Liver (tissue), 8 donors: ENCODE measurements at regions not wholly inside any gene's neighbourhood (a gene's known extent, or its start where the extent isn't known, plus 50 kb on each side); places are given as distances from the start of the nearest gene placed in this dataset.

ENCODE experiments used
- DNase-seq: peaks from one replicate; pipeline ENCODE4 v3.0.0-alpha.2; 2017; ENCODE audit warnings: low spot score
- H3K27ac ChIP-seq, 2 donors: one replicate each; pipeline ENCODE4 v1.7.0; 2013; ENCODE audit warnings: inconsistent platforms in 2 of 2, low read length in 2 of 2, control low read depth in 1 of 2, low read depth in 1 of 2, mild to moderate bottlenecking in 1 of 2
- H3K27me3 ChIP-seq, 4 donors: one replicate each; pipeline versions ENCODE4 v1.6.1 to v1.7.0; 2013; ENCODE audit warnings: low read length in 3 of 4, inconsistent platforms in 1 of 4, mild to moderate bottlenecking in 1 of 4, moderate library complexity in 1 of 4; ENCODE audit not compliant: control insufficient read depth in 4 of 4, insufficient read depth in 4 of 4
- H3K36me3 ChIP-seq, 4 donors: one replicate each; pipeline versions ENCODE4 v1.6.1 to v1.7.0; 2013; ENCODE audit warnings: low read length in 3 of 4, mild to moderate bottlenecking in 3 of 4, low read depth in 1 of 4, moderate library complexity in 1 of 4; ENCODE audit not compliant: control insufficient read depth in 4 of 4, insufficient read depth in 3 of 4
- H3K4me1 ChIP-seq, 4 donors: one replicate each; pipeline versions ENCODE4 v1.6.1 to v1.7.0; 2013; ENCODE audit warnings: low read length in 3 of 4, mild to moderate bottlenecking in 3 of 4, moderate library complexity in 1 of 4; ENCODE audit not compliant: control insufficient read depth in 4 of 4, insufficient read depth in 4 of 4
- H3K4me3 ChIP-seq, 3 donors: one replicate each; pipeline versions ENCODE4 v1.6.1 to v1.7.0; 2013; ENCODE audit warnings: low read length in 3 of 3, control low read depth in 1 of 3, low read depth in 1 of 3, mild to moderate bottlenecking in 1 of 3
- H3K9ac ChIP-seq, 2 donors: one replicate each; pipeline ENCODE4 v1.7.0; 2013; ENCODE audit warnings: low read length in 2 of 2, mild to moderate bottlenecking in 2 of 2, moderate library complexity in 2 of 2, control low read depth in 1 of 2, low read depth in 1 of 2
- H3K9me3 ChIP-seq, 4 donors: one replicate each; pipeline versions ENCODE4 v1.6.1 to v1.7.0; 2013; ENCODE audit warnings: low read length in 3 of 4; ENCODE audit not compliant: control insufficient read depth in 4 of 4
- EGR1 ChIP-seq, 2 donors: IDR thresholded peaks; 2 replicates each; pipeline ENCODE4 v1.6.1; 2016 to 2018; ENCODE audit warnings: antibody characterized with exemption in 2 of 2, low read depth in 2 of 2
- FOXA1 ChIP-seq: IDR thresholded peaks from 2 replicates; pipeline ENCODE4 v1.6.1; 2016; ENCODE audit warnings: antibody characterized with exemption
- GABPA ChIP-seq, 2 donors: IDR thresholded peaks in 1 of 2; conservative IDR thresholded peaks in 1 of 2; 2 replicates each; pipeline ENCODE4 v1.6.1; 2016; ENCODE audit warnings: antibody characterized with exemption in 2 of 2, mild to moderate bottlenecking in 1 of 2, moderate library complexity in 1 of 2
- HNF4A ChIP-seq, 2 donors: conservative IDR thresholded peaks; 2 replicates each; pipeline ENCODE4 v1.6.1; 2016; ENCODE audit warnings: antibody characterized with exemption in 2 of 2, mild to moderate bottlenecking in 2 of 2
- JUND ChIP-seq, 2 donors: IDR thresholded peaks; 2 replicates each; pipeline ENCODE4 v1.6.1; 2016; ENCODE audit warnings: antibody characterized with exemption in 2 of 2
- RAD21 ChIP-seq, 2 donors: IDR thresholded peaks; 2 replicates each; pipeline ENCODE4 v1.6.1; 2016; ENCODE audit warnings: antibody characterized with exemption in 2 of 2, mild to moderate bottlenecking in 2 of 2
- RXRA ChIP-seq, 2 donors: IDR thresholded peaks; 2 replicates each; pipeline ENCODE4 v1.6.1; 2017 to 2018; ENCODE audit warnings: antibody characterized with exemption in 2 of 2, mild to moderate bottlenecking in 1 of 2
- SP1 ChIP-seq: IDR thresholded peaks from 2 replicates; pipeline ENCODE4 v1.6.1; 2018; ENCODE audit warnings: antibody characterized with exemption, mild to moderate bottlenecking
- TAF1 ChIP-seq: conservative IDR thresholded peaks from 2 replicates; pipeline ENCODE4 v1.6.1; 2016; ENCODE audit warnings: antibody characterized with exemption, mild to moderate bottlenecking
- YY1 ChIP-seq: IDR thresholded peaks from 2 replicates; pipeline ENCODE4 v1.6.1; 2016; ENCODE audit warnings: antibody characterized with exemption, mild to moderate bottlenecking
- WGBS: extraction: QIAGEN DNeasy Blood & Tissue Kit; methylation state at CpG from one replicate; pipeline ENCODE4 v1.1.7; 2013; 5-methylcytosine and 5-hydroxymethylcytosine counted together
- TF ChIP-seq, protein P1 (sequence below): IDR thresholded peaks from 2 replicates; pipeline ENCODE4 v1.6.1; 2016; ENCODE audit warnings: antibody characterized with exemption
- TF ChIP-seq, protein P2 (sequence below): fragments of 150-350 bp; IDR thresholded peaks from 2 replicates; pipeline ENCODE4 v1.5.1; 2017; ENCODE audit warnings: improper control_type of control experiment, low read depth, low read length; ENCODE audit not compliant: missing input control
- TF ChIP-seq, protein P3 (sequence below): IDR thresholded peaks from 2 replicates; pipeline ENCODE4 v1.6.1; 2016; ENCODE audit warnings: antibody characterized with exemption
- donor health status: healthy.
- donor health status: healthy.
- donor health status: healthy.
- donor health status: healthy.
- donor health status: healthy.

DNA sequence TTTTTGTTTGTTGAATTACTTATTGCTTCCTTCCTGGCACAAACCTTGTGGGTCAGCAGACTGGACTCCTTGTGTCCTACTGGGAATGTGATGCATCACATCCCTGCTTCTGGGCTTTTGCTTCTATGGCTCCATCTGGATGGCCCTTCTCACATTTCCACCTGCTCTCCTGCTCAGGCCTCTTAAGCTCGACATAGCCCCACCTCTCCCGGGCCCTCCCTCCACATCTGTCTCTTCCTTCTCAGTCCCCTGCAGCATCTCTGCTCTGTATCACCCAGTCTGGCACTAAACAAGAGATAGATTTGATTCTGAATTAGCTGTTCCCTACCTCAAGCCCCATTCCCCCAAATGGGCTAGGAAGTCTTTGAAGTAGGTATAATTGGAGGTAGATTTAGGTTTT, 356.8 kb downstream of the DHX35 start (continued):
- TF ChIP-seq, protein P1, sequence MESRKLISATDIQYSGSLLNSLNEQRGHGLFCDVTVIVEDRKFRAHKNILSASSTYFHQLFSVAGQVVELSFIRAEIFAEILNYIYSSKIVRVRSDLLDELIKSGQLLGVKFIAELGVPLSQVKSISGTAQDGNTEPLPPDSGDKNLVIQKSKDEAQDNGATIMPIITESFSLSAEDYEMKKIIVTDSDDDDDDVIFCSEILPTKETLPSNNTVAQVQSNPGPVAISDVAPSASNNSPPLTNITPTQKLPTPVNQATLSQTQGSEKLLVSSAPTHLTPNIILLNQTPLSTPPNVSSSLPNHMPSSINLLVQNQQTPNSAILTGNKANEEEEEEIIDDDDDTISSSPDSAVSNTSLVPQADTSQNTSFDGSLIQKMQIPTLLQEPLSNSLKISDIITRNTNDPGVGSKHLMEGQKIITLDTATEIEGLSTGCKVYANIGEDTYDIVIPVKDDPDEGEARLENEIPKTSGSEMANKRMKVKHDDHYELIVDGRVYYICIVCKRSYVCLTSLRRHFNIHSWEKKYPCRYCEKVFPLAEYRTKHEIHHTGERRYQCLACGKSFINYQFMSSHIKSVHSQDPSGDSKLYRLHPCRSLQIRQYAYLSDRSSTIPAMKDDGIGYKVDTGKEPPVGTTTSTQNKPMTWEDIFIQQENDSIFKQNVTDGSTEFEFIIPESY: no peak
- TF ChIP-seq EGR1 (IDR thresholded peaks at IDR 0.05; ENCODE audit: low read depth in 2 of 2): no peak
- no peak for TF ChIP-seq SP1
- no peak for TF ChIP-seq TAF1
- no peak for TF ChIP-seq JUND (IDR thresholded peaks at IDR 0.05)

DNA sequence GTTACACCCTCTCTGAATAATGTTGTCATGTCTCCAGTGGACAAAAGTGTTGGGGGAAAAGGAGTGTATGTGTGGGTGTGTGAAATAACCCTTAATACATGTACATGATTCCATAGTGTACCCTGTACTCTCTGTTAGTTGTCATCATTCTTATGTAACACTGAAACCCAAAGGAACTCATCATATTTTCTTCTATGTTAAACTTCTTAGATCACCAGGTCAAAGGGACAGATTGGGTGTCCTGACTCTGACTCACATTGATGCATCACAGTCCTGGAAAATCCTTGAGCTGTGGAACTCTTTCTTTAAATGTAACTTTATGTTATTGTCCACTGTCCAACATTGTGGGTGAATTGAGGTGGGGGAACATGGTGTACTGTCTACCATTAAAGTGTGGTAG, 350.5 kb downstream of the DHX35 start:
- H3K27ac ChIP-seq: no peak overlapping the region
- no peak for TF ChIP-seq EGR1 (IDR thresholded peaks at IDR 0.05; ENCODE audit: low read depth in 2 of 2)
- no peak for TF ChIP-seq JUND (IDR thresholded peaks at IDR 0.05)
- no peak for TF ChIP-seq SP1
- no peak for TF ChIP-seq HNF4A (conservative IDR thresholded peaks at IDR 0.05)
- DNase-seq: no peak
- peaks cover 0 to 1% (median 0%) of the 10 kb centered on the region in 4 donors for H3K9me3 ChIP-seq
- H3K4me1 ChIP-seq: peaks cover 0 to 6% (median 0%) of the 10 kb centered on the region in 4 donors
- H3K36me3 ChIP-seq: no peaks in the 10 kb centered on the region
- no peaks in the 10 kb centered on the region for H3K27me3 ChIP-seq
- H3K4me3 ChIP-seq: no peak overlapping the region
- H3K9ac ChIP-seq: no peak overlapping the region

DNA sequence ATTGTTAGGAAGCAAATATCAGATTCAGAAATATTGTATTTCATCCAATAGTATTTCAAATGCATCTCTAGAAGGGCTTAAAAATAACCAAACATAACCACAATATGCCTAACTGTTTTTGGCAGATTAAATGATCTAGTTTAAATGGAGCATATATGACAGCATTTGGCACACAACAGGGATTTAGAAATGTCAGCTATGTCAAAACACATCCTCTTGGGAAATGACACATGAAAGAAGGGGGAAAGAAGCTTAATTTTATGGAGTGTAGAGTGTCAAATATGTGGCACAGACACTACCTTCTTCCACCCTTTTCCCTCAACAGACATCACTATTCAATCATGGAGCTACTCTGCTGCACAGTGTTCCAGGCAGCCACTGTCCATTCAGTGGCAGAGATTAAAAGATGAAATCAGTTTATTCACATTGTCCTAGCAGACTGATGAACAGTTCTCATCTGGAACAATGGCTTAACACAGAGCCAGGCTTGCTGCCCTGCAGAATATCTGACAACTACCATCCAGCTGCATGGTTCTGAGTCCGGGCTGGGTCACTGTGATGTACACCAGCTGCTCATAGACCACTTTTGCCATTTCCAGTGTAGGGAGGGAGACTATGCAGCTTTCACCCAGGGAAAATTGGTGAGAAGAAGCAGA, 349.8 kb downstream of the DHX35 start:
- H3K36me3 ChIP-seq: no peaks in the 10 kb centered on the region
- H3K27ac ChIP-seq: no peak overlapping the region
- H3K4me3 ChIP-seq: no peak overlapping the region
- TF ChIP-seq FOXA1: no peak
- no peak for TF ChIP-seq JUND (IDR thresholded peaks at IDR 0.05)
- no peak for TF ChIP-seq RXRA (IDR thresholded peaks at IDR 0.05)
- no peak for TF ChIP-seq GABPA (IDR thresholded peaks at IDR 0.05 in 1 of 2, conservative IDR thresholded peaks at IDR 0.05 in 1 of 2)
- TF ChIP-seq, protein P1: no peak
- no peak for TF ChIP-seq YY1
- TF ChIP-seq, protein P2, sequence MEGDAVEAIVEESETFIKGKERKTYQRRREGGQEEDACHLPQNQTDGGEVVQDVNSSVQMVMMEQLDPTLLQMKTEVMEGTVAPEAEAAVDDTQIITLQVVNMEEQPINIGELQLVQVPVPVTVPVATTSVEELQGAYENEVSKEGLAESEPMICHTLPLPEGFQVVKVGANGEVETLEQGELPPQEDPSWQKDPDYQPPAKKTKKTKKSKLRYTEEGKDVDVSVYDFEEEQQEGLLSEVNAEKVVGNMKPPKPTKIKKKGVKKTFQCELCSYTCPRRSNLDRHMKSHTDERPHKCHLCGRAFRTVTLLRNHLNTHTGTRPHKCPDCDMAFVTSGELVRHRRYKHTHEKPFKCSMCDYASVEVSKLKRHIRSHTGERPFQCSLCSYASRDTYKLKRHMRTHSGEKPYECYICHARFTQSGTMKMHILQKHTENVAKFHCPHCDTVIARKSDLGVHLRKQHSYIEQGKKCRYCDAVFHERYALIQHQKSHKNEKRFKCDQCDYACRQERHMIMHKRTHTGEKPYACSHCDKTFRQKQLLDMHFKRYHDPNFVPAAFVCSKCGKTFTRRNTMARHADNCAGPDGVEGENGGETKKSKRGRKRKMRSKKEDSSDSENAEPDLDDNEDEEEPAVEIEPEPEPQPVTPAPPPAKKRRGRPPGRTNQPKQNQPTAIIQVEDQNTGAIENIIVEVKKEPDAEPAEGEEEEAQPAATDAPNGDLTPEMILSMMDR: no peak
- TF ChIP-seq, protein P3, sequence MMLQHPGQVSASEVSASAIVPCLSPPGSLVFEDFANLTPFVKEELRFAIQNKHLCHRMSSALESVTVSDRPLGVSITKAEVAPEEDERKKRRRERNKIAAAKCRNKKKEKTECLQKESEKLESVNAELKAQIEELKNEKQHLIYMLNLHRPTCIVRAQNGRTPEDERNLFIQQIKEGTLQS: no peak
- no peak for TF ChIP-seq RAD21 (IDR thresholded peaks at IDR 0.05)
- peaks cover 0 to 3% (median 0%) of the 10 kb centered on the region in 4 donors for H3K9me3 ChIP-seq
- DNase-seq: no peak
- H3K27me3 ChIP-seq: no peaks in the 10 kb centered on the region
- H3K4me1 ChIP-seq: peaks cover 0 to 6% (median 0%) of the 10 kb centered on the region in 4 donors
- WGBS: 71% methylated on average over 1 of the region's 1 CpG
- no peak overlapping the region for H3K9ac ChIP-seq
